ENCODE measurements at regions not wholly inside any gene's neighbourhood (a gene's known extent, or its start where the extent isn't known, plus 50 kb on each side); places are given as distances from the start of the nearest gene placed in this dataset.

DNA sequence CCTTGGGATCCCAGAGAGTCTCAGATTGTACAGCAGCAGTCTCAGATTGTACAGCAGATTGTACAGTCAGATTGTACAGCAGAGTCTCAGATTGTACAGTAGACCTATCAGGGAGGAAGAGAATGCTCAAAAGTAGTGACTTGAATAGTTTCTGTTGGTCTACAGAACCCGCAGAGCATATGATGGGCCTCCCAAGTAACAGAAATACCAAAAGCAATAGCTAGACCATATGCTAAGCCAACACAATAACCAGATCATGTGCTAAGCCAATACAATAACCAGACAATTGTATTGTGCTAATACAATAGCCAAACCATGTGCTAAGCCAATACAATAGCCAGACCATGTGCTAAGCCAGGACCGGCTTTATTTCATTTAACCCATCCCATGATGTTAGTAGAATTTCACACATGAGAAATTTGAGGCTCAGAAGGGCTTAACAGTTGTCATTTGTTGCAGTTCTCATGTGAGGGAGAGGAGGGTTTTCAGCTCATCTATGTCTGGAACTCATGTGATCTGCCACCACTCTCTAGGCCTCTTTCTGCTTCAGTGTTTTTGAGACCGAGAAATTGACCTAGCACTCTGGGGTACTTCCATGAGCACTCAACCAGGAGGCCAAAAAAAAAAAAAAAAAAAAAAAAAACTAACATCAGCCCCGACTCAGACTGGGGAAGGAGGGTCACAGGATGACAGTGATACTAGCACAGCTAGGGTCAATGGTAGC is 144.0 kb downstream of the SOX9 start:
- Histone ChIP-seq H3K9ac (ENCODE audit: low read depth, low read length) (no peak overlapping the region), H3K4me1 (ENCODE audit: insufficient read depth, low read length) (peaks cover 17% of the 10 kb centered on the region; the same call in 1 of the 2 replicates), H3K9me3 (ENCODE audit: insufficient read depth, low read depth, low read length) (no peaks in the 10 kb centered on the region), H3K27me3 (ENCODE audit: insufficient read depth, low read length) (no peaks in the 10 kb centered on the region), H3K36me3 (ENCODE audit: insufficient read depth, low read depth, low read length) (no peaks in the 10 kb centered on the region), H3K27ac (ENCODE audit: low read length) (no peak overlapping the region), H3K4me3 (ENCODE audit: low read length) (no peak overlapping the region)

DNA sequence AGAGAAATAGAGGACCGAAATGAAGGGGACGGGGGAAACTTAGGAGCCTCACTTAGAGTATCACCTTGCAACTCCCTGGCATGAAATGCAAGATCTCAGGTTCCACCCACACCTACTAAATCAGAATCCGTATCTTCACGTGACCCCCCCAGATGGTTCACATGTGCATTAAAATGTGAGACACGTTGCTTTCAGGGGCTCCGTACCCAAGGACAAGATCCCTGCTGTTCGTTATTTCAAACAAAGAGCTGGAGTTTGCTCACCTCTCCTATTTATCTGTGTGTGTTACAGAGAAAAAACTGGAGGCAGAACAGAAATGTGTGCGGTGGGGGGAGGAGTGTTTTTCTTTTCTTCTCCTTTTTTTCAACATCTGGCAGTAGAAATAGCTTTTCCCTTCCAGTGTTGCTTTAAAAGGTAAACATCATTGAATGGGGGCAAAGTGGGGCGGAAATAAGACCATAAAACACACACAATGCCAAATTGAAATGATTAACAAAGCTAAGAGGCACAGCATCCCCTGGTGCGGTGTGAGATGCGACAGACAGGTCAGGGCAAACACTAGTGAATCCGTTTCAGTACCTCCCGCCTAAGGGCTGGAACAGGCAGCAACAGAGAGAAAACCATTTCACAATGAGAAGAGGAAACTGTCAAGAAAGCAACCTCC is 145.4 kb downstream of the SOX9 start:
- Histone ChIP-seq H3K9me3 (ENCODE audit: insufficient read depth, low read depth, low read length) (no peaks in the 10 kb centered on the region), H3K4me1 (ENCODE audit: insufficient read depth, low read length) (peaks cover 17% of the 10 kb centered on the region; the same call in 1 of the 2 replicates), H3K9ac (ENCODE audit: low read depth, low read length) (no peak overlapping the region), H3K4me3 (ENCODE audit: low read length) (no peak overlapping the region), H3K27me3 (ENCODE audit: insufficient read depth, low read length) (no peaks in the 10 kb centered on the region), H3K36me3 (ENCODE audit: insufficient read depth, low read depth, low read length) (no peaks in the 10 kb centered on the region), H3K27ac (ENCODE audit: low read length) (no peak overlapping the region)

- Histone ChIP-seq H3K27me3 (ENCODE audit: insufficient read depth, low read length) (no peaks in the 10 kb centered on the region), H3K9me3 (ENCODE audit: insufficient read depth, low read depth, low read length) (no peaks in the 10 kb centered on the region), H3K36me3 (ENCODE audit: insufficient read depth, low read depth, low read length) (no peaks in the 10 kb centered on the region), H3K4me1 (ENCODE audit: insufficient read depth, low read length) (peaks cover 17% of the 10 kb centered on the region; the same call in 1 of the 2 replicates), H3K27ac (ENCODE audit: low read length) (no peak overlapping the region), H3K9ac (ENCODE audit: low read depth, low read length) (no peak overlapping the region), H3K4me3 (ENCODE audit: low read length) (no peak overlapping the region)
Measured at GRCh38 chr17:72267601-72268000, 146.8 kb downstream of the SOX9 start.

DNA sequence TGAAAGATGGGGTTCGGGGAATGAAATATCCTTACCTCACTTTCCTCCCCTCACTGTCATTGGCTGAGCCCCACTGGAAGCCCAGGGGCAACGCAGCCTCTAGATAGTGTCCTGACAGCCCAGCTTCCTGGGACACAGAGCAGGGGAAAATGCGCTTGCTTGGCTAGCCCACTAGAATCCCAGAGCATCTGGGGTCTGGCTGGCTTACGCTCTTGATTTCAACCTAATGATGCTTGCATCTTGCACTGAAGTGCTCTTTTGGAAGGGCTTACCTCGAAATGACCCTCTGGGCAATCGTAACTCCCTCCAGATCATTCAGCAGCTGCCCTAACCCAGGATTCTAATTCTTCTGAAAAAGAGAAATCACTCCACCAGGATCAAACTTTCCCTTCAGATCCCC is 147.6 kb downstream of the SOX9 start:
- H3K36me3 ChIP-seq (ENCODE audit: insufficient read depth, low read depth, low read length): no peaks in the 10 kb centered on the region
- H3K9ac ChIP-seq (ENCODE audit: low read depth, low read length): no peak overlapping the region
- H3K27me3 ChIP-seq (ENCODE audit: insufficient read depth, low read length): no peaks in the 10 kb centered on the region
- no peak overlapping the region for H3K27ac ChIP-seq (ENCODE audit: low read length)
- H3K9me3 ChIP-seq (ENCODE audit: insufficient read depth, low read depth, low read length): no peaks in the 10 kb centered on the region
- H3K4me3 ChIP-seq (ENCODE audit: low read length): no peak overlapping the region; the same call in 1 of the 2 replicates
- peaks cover 17% of the 10 kb centered on the region; the same call in 1 of the 2 replicates for H3K4me1 ChIP-seq (ENCODE audit: insufficient read depth, low read length)

DNA sequence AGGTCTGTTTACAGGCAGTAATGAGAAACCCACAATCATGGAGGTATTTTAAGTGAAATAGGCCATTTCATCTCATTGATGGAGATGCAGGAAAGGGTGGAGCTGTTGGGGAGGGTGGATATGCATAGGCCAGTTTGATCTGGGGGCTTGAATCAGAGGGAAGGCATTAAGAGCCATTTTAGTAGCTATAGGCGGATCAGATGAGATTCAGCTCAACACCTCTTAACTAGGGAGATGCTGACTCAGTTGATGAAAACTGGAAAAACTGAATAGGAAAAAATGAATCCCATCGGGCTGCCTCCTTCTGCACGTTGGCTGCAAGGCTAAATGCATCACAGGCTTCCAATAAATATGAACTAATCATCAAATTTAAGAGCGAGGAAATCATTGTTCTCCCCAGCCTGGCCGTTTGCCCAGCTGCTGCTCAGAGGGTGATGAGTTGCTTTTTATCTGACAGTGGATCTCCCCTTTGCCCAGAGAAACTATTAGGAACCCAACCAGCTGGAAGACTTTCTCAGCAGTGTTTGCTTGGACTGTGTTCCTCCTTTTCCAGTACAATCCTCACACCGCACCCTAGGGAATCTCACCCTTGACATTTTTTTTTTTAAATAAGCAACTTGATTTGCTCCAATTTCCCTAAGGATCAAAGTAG is 149.6 kb downstream of the SOX9 start:
- peaks cover 17% of the 10 kb centered on the region; the same call in 1 of the 2 replicates for H3K4me1 ChIP-seq (ENCODE audit: insufficient read depth, low read length)
- H3K27me3 ChIP-seq (ENCODE audit: insufficient read depth, low read length): no peaks in the 10 kb centered on the region
- no peak overlapping the region for H3K4me3 ChIP-seq (ENCODE audit: low read length)
- no peaks in the 10 kb centered on the region for H3K36me3 ChIP-seq (ENCODE audit: insufficient read depth, low read depth, low read length)
- H3K9ac ChIP-seq (ENCODE audit: low read depth, low read length): no peak overlapping the region
- H3K27ac ChIP-seq (ENCODE audit: low read length): no peak overlapping the region
- H3K9me3 ChIP-seq (ENCODE audit: insufficient read depth, low read depth, low read length): no peaks in the 10 kb centered on the region

- Histone ChIP-seq H3K27ac (ENCODE audit: low read length) (no peak overlapping the region), H3K27me3 (ENCODE audit: insufficient read depth, low read length) (no peaks in the 10 kb centered on the region), H3K4me3 (ENCODE audit: low read length) (no peak overlapping the region), H3K9me3 (ENCODE audit: insufficient read depth, low read depth, low read length) (no peaks in the 10 kb centered on the region), H3K4me1 (ENCODE audit: insufficient read depth, low read length) (peaks cover 9% of the 10 kb centered on the region; the same call in 1 of the 2 replicates), H3K9ac (ENCODE audit: low read depth, low read length) (no peak overlapping the region), H3K36me3 (ENCODE audit: insufficient read depth, low read depth, low read length) (no peaks in the 10 kb centered on the region)
Measured at GRCh38 chr17:72271603-72272002, 150.8 kb downstream of the SOX9 start.

- H3K9me3 ChIP-seq (ENCODE audit: insufficient read depth, low read depth, low read length): no peaks in the 10 kb centered on the region
- H3K27ac ChIP-seq (ENCODE audit: low read length): no peak overlapping the region
- H3K4me1 ChIP-seq (ENCODE audit: insufficient read depth, low read length): peaks cover 8% of the 10 kb centered on the region; the same call in 1 of the 2 replicates
- H3K4me3 ChIP-seq (ENCODE audit: low read length): no peak overlapping the region
- H3K9ac ChIP-seq (ENCODE audit: low read depth, low read length): no peak overlapping the region
- H3K27me3 ChIP-seq (ENCODE audit: insufficient read depth, low read length): no peaks in the 10 kb centered on the region
- H3K36me3 ChIP-seq (ENCODE audit: insufficient read depth, low read depth, low read length): no peaks in the 10 kb centered on the region
Measured at GRCh38 chr17:72273289-72274056, 152.7 kb downstream of the SOX9 start.

DNA sequence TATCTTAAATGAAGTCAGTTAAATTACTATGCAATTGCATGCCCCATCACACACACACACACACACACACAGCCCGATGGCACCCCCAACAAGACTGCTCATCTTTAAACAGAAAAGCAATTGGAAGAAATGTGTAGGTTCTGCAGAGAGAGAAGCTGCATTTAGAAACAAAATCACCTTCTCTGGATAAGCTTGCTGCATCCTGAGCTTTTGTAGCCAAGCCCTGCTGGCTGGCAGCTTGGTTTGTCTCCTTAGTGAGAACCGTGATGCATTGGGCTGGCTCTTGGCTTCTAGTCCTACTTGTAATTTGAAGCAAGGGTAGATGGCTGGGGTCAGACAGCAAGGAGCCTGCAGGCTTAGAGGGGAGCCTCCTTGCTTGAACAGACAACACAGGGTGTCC is 153.8 kb downstream of the SOX9 start:
- no peaks in the 10 kb centered on the region for H3K36me3 ChIP-seq (ENCODE audit: insufficient read depth, low read depth, low read length)

GRCh38 chr17:72280881-72281280 is 160.1 kb downstream of the SOX9 start:
- Histone ChIP-seq H3K27me3 (ENCODE audit: insufficient read depth, low read length) (no peaks in the 10 kb centered on the region), H3K4me1 (ENCODE audit: insufficient read depth, low read length) (no peaks in the 10 kb centered on the region), H3K9ac (ENCODE audit: low read depth, low read length) (no peak overlapping the region), H3K36me3 (ENCODE audit: insufficient read depth, low read depth, low read length) (no peaks in the 10 kb centered on the region), H3K27ac (ENCODE audit: low read length) (no peak overlapping the region), H3K9me3 (ENCODE audit: insufficient read depth, low read depth, low read length) (no peaks in the 10 kb centered on the region), H3K4me3 (ENCODE audit: low read length) (no peak overlapping the region)

More for the DNA sequence above, 153.8 kb downstream of the SOX9 start:
- Histone ChIP-seq H3K9ac (ENCODE audit: low read depth, low read length) (no peak overlapping the region), H3K9me3 (ENCODE audit: insufficient read depth, low read depth, low read length) (no peaks in the 10 kb centered on the region), H3K4me3 (ENCODE audit: low read length) (no peak overlapping the region), H3K4me1 (ENCODE audit: insufficient read depth, low read length) (no peaks in the 10 kb centered on the region; the same call in 1 of the 2 replicates), H3K27me3 (ENCODE audit: insufficient read depth, low read length) (no peaks in the 10 kb centered on the region), H3K27ac (ENCODE audit: low read length) (no peak overlapping the region)

- Histone ChIP-seq H3K4me3 (ENCODE audit: low read length) (no peak overlapping the region), H3K4me1 (ENCODE audit: insufficient read depth, low read length) (no peaks in the 10 kb centered on the region), H3K36me3 (ENCODE audit: insufficient read depth, low read depth, low read length) (no peaks in the 10 kb centered on the region), H3K9ac (ENCODE audit: low read depth, low read length) (no peak overlapping the region), H3K27me3 (ENCODE audit: insufficient read depth, low read length) (no peaks in the 10 kb centered on the region), H3K27ac (ENCODE audit: low read length) (no peak overlapping the region), H3K9me3 (ENCODE audit: insufficient read depth, low read depth, low read length) (no peaks in the 10 kb centered on the region)
Measured at GRCh38 chr17:72282439-72283029, 161.7 kb downstream of the SOX9 start.

DNA sequence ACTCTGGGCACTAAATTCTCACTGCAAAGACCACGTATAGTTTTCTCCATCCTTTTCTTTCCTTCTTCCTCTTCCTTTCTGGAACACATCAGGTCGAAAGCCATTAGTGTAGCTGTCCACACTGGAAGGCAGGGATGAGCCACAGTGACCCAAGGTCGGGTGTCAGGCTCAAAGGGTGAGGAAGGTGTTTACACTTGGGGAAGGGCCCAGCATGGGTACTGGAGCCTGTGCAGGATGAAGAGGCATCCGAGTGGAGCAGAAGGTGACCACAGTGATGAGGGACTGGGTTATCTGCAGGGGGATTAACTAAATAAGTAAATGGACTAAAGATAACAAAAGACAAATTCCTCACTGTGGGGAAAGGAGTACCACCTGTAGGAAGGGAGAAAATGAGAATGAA is 164.0 kb downstream of the SOX9 start:
- no peak overlapping the region for H3K9ac ChIP-seq (ENCODE audit: low read depth, low read length)
- H3K4me1 ChIP-seq (ENCODE audit: insufficient read depth, low read length): no peaks in the 10 kb centered on the region
- no peaks in the 10 kb centered on the region for H3K36me3 ChIP-seq (ENCODE audit: insufficient read depth, low read depth, low read length)
- no peak overlapping the region for H3K4me3 ChIP-seq (ENCODE audit: low read length)
- H3K9me3 ChIP-seq (ENCODE audit: insufficient read depth, low read depth, low read length): no peaks in the 10 kb centered on the region
- no peak overlapping the region for H3K27ac ChIP-seq (ENCODE audit: low read length)
- H3K27me3 ChIP-seq (ENCODE audit: insufficient read depth, low read length): no peaks in the 10 kb centered on the region
